Sigmoid colon (tissue), 4 donors: ENCODE measurements at regions not wholly inside any gene's neighbourhood (a gene's known extent, or its start where the extent isn't known, plus 50 kb on each side); places are given as distances from the start of the nearest gene placed in this dataset.

Experiments
- CTCF ChIP-seq, 4 experiments: fragments of 450-650 bp in 3 of 4; fragments of 200-600 bp in 1 of 4; IDR thresholded peaks; one replicate each; pipeline ENCODE4 v1.5.1; 2016 to 2019; ENCODE audit warnings: antibody characterized with exemption in 4 of 4, mild to moderate bottlenecking in 3 of 4, moderate library complexity in 2 of 4
- EP300 ChIP-seq, 4 donors: sonication (generic); formaldehyde crosslinking; IDR thresholded peaks; one replicate each; pipeline ENCODE4 v1.6.1; 2017; ENCODE audit warnings: antibody characterized with exemption in 4 of 4
- POLR2A ChIP-seq, 2 donors: fragments of 450-650 bp; IDR thresholded peaks; one replicate each; pipeline ENCODE4 v1.6.1; 2016; ENCODE audit warnings: antibody characterized with exemption in 2 of 2, mild to moderate bottlenecking in 2 of 2, moderate library complexity in 2 of 2
- POLR2AphosphoS5 ChIP-seq, 4 donors: sonication (generic); formaldehyde crosslinking; IDR thresholded peaks; one replicate each; pipeline ENCODE4 v1.6.1; 2017; ENCODE audit warnings: antibody characterized with exemption in 4 of 4

- TF ChIP-seq CTCF (IDR thresholded peaks at IDR 0.05) (no peak), POLR2A (IDR thresholded peaks at IDR 0.05) (no peak), POLR2AphosphoS5 (IDR thresholded peaks at IDR 0.05) (no peak), EP300 (IDR thresholded peaks at IDR 0.05) (no peak)
Observed at GRCh38 chr3:13158871-13159270, 85.6 kb upstream of the IQSEC1 start.
